ENCODE measurements at regions not wholly inside any gene's neighbourhood (a gene's known extent, or its start where the extent isn't known, plus 50 kb on each side); places are given as distances from the start of the nearest gene placed in this dataset.

GRCh38 chr13:36493046-36493445 is 60.8 kb downstream of the CCNA1 start:
- no peak for DNase-seq

- no peak for DNase-seq
Observed at GRCh38 chr13:36495431-36495830, 63.1 kb downstream of the CCNA1 start.

GRCh38 chr13:36509369-36509768 is 77.1 kb downstream of the CCNA1 start:
- no peak for DNase-seq

GRCh38 chr13:36512771-36513170 is 80.5 kb downstream of the CCNA1 start:
- DNase-seq: no peak

- DNase-seq: no peak
Observed at GRCh38 chr13:36513266-36513665, 81.0 kb downstream of the CCNA1 start.

GRCh38 chr13:36515466-36515865 is 83.2 kb downstream of the CCNA1 start:
- no peak for DNase-seq

GRCh38 chr13:36516225-36516624 is 83.9 kb downstream of the CCNA1 start:
- no peak for DNase-seq

GRCh38 chr13:36518707-36519106 is 86.4 kb downstream of the CCNA1 start:
- no peak for DNase-seq

GRCh38 chr13:36519432-36519831 is 87.1 kb downstream of the CCNA1 start:
- no peak for DNase-seq

- DNase-seq: no peak
Observed at GRCh38 chr13:36520111-36520510, 87.8 kb downstream of the CCNA1 start.

- DNase-seq: peak; percentile 38
Observed at GRCh38 chr13:36526897-36527296, 94.6 kb downstream of the CCNA1 start.

GRCh38 chr13:36528105-36528504 is 95.8 kb downstream of the CCNA1 start:
- DNase-seq: no peak

GRCh38 chr13:36530050-36530789 is 97.9 kb downstream of the CCNA1 start:
- no peak for DNase-seq

- no peak for DNase-seq
Observed at GRCh38 chr13:36530861-36531590, 98.7 kb downstream of the CCNA1 start.

- DNase-seq: no peak
Observed at GRCh38 chr13:36531746-36532486, 99.6 kb downstream of the CCNA1 start.

GRCh38 chr13:36533806-36534205 is 101.5 kb downstream of the CCNA1 start:
- DNase-seq: no peak

GRCh38 chr13:36536546-36536945 is 104.3 kb downstream of the CCNA1 start:
- no peak for DNase-seq

GRCh38 chr13:36543671-36544070 is 111.4 kb downstream of the CCNA1 start:
- no peak for DNase-seq

GRCh38 chr13:36548129-36548528 is 115.8 kb downstream of the CCNA1 start:
- DNase-seq: peak; percentile 43

- DNase-seq: no peak
Observed at GRCh38 chr13:36549126-36549702, 116.9 kb downstream of the CCNA1 start.

GRCh38 chr13:36549755-36550154 is 117.5 kb downstream of the CCNA1 start:
- no peak for DNase-seq

GRCh38 chr13:36550177-36550576 is 117.9 kb downstream of the CCNA1 start:
- DNase-seq: no peak

- no peak for DNase-seq
Observed at GRCh38 chr13:36551445-36551844, 119.2 kb downstream of the CCNA1 start.
